Superior temporal gyrus (tissue), 1 donor: ENCODE measurements at regions not wholly inside any gene's neighbourhood (a gene's known extent, or its start where the extent isn't known, plus 50 kb on each side); places are given as distances from the start of the nearest gene placed in this dataset.

Source experiments
- DNase-seq: peaks from one replicate; pipeline ENCODE4 v3.0.0-alpha.2; 2016; ENCODE audit errors: extremely low spot score

DNA sequence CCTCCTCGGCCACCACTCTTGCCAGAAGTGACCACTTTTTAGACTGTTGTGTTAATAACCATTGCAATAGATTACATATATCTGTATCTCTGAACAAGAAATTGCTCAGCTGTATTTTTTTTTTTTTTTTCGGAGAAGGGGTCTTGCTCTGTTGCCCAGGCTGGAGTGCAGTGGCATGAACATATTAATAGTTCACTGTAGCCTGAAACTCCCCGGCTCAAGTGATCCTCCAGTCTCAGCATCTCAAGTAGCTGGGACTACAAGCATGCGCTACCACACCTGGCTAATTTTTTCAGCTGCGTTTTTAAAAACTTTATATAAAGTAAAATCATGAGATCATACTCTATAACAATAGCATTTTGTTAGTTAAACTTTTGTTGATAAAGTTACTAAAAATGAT lies 609.0 kb downstream of the ZNF385D start:
- no peak for DNase-seq

- DNase-seq = no peak
Observed at GRCh38 chr3:21140785-21141184, 610.2 kb downstream of the ZNF385D start.

DNA sequence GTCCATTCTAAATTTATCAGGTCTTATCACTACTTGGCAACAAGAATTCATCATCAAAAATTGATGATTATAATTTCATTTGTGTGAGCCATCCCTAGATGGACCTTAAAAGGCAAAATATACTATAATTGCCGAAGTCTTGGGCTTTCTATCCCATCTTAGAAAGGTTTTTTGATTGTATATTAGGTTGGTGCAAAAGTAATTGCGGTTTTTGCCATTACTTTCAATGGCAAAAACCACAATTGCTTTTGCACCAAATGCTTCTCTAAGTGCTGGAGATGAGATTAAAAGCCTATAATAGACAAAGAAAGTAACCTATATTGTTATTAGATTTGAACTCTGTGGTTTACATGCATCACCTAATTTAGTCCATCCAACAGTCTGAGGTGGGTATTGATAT lies 612.9 kb downstream of the ZNF385D start:
- no peak for DNase-seq

- DNase-seq = no peak
Observed at GRCh38 chr3:21132896-21133295, 618.1 kb downstream of the ZNF385D start.

DNA sequence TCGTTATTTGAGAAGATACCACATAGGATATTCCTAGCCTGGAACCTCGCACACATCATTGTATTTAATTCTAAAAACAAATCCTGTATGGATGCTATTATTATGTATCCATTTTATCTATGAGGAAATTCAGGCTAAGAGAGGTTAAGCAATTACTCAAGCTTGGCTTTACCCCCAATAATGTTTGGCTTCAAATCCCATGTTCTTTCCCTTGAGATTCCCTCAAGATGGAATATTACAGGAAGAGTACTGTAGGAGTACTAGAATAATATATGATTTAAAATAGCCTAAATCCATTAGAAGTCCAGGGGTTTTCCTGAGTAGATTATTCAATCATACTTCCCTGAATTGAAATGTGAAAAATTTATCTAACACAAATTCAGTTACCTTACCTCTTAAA lies 630.2 kb downstream of the ZNF385D start:
- no peak for DNase-seq

DNA sequence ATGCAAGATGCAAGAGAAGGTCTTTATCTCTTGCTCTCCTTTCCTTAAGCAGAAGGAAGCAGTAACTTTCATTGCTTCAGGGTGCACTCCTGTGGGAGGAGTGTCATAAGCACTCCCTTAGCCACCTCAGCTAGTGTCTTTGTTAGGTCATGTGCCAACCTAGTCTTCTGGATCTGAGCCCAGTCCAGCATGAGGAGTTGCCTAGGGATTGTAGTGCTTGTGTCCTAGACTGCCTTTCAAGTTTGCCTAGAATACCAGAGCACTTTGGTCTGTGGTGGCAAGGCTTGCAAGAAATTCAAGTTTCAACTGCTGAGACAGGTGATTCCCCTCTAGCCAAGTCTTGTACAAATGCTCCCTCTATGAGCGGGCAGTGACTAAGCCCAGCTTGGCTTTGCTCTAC lies 633.6 kb downstream of the ZNF385D start:
- DNase-seq = no peak

DNA sequence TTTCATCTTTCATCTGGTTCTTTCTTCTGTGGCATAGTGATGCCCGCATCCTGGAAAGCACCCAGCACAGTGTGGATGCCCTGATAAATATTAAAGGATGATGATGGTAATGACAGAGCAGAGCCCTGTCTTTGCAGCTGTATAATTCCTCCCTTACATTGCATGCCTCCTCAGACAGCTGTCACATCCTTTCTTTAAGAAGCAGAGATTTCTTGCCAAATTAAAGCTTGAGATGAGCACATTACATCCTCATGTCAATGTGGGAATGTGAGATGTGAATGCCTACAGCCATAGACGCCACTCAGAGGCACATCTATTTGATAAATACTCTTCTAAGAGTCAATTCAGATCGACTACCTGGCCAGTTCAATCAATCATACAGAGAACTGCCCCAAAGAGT lies 642.0 kb downstream of the ZNF385D start:
- no peak for DNase-seq

DNA sequence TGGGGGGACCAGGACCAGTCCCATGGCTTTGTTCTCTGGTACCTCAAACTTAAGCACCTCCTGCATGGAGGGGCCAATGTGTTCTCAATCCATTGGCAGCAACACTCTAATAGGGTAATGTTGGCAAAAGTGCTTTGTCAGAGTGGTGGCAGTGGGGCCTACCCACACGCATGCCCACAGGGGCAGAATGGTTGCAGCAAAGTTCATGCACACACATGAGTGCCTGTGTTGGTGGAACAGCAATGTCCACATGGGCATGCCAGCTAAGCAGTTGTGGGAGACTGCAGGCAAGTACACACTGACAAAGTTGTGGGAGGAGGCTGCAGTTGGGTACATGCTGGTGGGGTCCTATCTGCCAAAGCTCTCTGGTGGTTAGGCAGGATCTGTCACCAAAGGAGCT lies 645.2 kb downstream of the ZNF385D start:
- DNase-seq = no peak

DNA sequence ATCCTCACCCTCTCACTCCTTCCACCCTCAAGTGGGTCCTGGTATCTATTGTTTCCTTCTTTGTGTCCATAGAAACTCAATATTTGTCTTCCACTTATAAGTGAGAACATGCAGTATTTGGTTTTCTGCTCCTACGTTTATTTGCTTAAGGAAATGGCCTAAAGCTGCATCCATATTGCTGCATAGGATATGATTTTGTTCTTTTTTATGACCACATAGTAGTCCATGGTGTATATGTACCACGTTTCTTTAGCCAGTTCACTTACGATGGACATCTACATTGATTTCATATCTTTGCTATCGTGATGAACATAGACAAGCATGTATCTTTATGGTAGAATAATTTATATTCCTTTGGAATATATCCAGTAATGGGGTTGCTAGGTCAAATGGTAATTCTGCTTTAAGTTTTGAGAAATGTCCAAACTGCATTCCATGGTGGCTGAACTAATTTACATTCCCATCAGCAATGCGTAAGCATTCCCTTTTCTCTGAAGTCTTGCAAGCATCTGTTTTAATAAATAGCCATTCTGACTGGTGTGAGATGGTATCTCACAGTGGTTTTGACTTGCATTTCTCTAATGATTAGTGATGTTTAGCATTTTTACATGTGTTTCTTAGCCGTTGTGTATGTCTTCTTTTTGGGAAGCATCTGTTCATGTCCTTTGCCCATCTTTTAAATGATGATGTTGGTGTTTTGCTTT lies 650.2 kb downstream of the ZNF385D start:
- DNase-seq = no peak

DNA sequence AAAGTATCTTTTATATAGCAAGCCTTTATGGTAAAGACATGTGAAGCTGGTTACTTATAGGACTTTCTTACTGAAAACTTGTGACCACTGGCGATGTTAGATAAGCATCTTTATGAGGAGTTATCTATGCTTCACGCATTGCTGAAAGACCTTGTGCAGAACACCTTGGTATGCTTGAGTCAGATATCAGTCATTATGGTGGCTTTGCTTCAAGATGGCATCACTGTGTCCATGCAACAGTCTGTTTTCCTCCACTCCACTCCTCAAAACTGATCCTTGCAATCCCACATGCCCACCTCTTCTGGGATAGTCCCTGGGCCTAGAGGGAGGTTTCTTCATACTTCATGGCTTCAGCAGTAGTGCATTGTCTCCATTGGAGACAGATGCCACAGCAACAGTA lies 656.3 kb downstream of the ZNF385D start:
- DNase-seq = no peak

- DNase-seq = no peak
Observed at GRCh38 chr3:21073561-21073960, 677.4 kb downstream of the ZNF385D start.

DNA sequence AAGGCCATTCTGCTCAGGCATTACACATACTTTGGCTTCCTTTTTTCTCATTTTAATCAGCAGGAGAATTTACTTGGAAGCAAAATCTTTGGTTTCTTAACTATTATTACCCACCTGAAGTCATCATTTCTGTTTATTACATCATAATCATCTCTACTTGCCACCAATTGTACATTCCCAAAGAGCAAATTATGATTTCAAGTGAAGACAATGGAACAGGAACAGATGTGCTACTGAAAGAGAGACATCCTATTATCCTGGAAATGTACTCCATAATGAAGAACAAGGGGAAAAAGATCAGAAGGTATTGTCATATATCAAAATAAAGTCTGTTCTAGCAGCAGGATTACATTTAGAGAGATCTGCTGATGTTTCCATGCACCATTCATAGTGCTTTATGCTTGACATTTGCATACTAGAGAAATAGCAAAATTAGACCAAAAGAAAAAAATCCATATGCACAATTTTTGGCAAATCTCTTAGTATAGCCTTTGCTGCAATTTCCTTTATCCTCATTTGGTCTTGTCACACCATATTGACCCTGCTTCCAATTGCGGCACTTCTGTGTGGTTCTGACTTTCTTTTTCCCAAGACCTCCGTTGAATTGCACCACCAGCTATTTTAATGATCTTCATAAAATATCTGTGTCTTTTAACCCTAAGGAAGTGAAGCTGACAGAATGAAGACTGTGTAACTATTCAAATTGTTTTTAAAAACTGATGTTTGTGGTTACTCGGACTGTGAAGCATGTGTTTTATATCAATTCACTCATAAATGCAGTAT lies 683.8 kb downstream of the ZNF385D start:
- DNase-seq = no peak

DNA sequence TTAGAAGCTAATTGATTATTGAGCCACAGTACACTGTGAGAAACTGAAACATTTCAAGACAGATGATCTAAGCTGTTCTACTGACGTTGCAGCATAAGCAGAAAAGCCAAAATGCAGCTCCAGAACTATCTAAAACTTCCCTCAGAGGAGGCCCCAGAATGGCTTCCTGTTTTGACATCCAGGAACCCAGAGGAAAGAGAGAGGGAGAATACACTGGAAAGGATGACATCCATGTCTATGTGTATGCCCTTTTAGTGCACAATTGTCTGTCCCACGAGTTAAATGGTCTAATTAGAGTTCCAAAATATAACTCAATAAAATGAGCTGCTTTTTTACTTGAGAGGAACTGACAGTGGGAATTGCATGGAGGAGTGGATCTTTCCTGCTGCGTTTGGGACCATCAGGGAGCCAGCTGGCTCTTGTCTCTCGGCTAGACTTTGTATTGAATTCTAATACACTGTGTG lies 688.1 kb downstream of the ZNF385D start:
- DNase-seq = no peak

- DNase-seq = no peak
Observed at GRCh38 chr3:21059404-21059803, 691.6 kb downstream of the ZNF385D start.

- DNase-seq = no peak
Observed at GRCh38 chr3:21056293-21056692, 694.7 kb downstream of the ZNF385D start.

DNA sequence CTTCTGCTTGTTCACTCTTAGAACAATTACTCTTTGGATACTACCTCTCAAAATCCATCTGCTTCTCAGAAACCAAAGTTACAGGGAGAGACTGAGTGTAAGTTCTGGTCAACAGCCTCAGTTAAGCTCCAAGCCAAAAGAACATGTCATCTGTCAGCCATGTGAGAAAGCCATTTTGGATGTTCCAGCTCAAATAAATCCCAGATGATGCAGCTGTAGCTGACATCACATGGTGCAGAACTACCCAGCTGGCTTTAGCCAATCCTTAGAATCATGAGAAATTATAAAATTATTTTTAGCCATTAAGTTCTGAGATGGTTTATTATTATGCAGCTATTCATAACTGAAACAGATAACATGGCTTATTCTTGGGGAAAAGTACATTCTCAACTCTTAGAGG lies 696.0 kb downstream of the ZNF385D start:
- no peak for DNase-seq

DNA sequence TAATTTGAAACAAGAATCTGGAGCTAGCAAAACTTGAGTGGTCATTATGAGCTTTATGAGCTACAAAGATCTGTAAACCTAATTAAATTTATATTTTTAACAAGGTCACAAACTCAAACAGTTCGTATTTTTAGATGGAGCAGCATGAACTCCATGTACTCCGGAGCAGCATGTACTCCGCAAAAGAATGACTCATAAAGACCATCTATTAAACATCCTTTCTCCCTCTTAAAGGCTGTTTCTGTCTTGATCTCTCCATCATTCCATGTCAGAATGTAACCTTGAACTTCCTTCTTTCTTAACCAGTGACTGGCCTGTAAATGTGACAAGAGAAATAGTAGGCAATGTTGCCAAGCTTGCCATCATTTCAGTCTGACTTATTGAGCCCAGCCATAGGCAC lies 696.9 kb downstream of the ZNF385D start:
- DNase-seq = no peak

DNA sequence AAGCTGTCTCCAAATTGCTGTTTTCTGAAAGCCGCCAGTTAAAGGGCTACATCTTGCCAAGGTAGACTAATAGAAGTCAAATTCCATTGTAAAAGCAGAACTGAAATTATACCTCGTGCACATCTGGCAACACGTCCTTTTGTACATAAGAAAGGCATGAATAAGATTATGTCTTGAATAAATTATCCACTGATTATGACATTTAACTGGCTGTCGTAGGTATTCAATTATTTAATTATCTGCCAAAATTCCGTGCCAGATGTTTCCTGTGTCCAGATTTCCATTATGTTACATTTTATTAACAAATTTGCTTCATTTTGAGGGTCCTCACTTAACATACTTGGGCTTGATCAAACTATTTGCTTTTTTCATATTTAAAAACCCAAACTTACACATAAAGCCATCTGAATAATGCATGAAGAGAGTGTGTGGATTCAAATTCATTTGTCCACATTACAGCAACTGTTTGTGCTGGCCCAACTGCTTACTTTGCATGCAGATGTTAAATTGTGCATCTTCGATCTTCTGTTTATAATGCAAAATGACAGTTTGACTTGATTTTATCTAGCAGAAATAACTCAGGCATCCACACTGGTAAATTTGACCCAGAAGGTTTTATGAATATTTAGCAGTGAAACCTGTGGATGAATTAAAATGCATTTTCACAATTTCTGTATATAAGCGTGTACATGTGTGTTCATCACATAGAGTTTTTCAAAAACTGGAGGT lies 701.5 kb downstream of the ZNF385D start:
- no peak for DNase-seq

DNA sequence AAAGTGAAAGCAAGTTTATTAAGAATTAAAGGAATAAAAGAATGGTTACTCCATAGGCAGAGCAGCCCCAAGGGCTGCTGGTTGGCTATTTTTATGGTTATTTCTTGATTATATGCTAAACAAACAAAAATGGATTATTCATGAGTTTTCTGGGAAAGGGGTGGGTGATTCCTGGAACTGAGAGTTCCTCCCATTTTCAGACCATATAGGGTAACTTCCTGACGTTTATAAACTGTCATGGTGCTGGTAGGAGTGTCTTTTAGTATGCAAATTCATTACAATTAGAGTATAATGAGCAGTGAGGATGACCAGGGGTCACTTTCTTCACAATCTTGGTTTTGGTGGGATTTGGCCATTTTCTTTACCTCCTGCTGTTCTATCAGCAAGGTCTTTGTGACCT lies 707.9 kb downstream of the ZNF385D start:
- DNase-seq = no peak

DNA sequence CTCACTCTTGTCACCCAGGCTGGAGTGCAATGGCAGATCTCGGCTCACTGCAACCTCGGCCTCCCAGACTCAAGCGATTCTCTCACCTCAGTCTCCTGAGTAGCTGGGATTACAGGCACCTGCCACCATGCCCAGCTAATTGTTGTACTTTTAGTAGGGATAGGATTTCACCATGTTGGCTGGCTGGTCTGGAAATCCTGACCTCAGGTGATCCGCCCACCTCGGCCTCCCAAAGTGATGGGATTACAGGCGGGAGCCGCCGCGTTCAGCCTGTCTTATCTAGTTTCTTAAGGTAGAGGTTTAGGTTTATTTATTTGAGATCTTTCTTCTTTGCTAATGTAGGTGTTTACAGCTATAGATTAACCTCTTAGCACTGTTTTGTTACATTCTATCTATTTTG lies 708.8 kb downstream of the ZNF385D start:
- no peak for DNase-seq

- DNase-seq = no peak
Observed at GRCh38 chr3:21041621-21042020, 709.4 kb downstream of the ZNF385D start.

DNA sequence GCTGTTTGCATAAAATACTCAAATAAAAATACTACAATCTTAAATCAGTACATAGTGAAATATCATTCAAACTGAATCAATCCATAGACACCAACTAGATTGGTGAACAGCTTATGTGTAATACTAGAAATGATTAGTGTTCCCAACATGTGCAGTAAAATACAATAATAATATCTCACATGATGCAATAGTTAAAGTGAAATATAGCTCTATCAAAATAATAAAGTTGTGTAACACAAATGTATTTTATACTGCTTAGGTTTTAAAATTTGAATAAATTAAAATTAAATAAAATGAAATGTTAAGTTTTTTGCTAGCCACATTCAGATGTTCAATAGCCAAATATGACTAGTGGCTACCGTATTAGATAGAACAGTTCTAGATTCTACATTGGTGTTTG lies 714.1 kb downstream of the ZNF385D start:
- no peak for DNase-seq

- DNase-seq = no peak
Observed at GRCh38 chr3:21028412-21028811, 722.6 kb downstream of the ZNF385D start.
